HG03457 (cell line): ENCODE measurements at regions not wholly inside any gene's neighbourhood (a gene's known extent, or its start where the extent isn't known, plus 50 kb on each side); places are given as distances from the start of the nearest gene placed in this dataset.
"Not testable (repeated sequence)": the region's sequence is repeated elsewhere in the genome, so short reads cannot be mapped to it uniquely, and the experiment has no call there.

Source experiments
- ATAC-seq: cut with Tn5 transposase; IDR thresholded peaks from one replicate; pipeline ENCODE4 v1.9.1; 2021; ENCODE audit warnings: moderate number of reproducible peaks; ENCODE audit not compliant: unreplicated experiment

DNA sequence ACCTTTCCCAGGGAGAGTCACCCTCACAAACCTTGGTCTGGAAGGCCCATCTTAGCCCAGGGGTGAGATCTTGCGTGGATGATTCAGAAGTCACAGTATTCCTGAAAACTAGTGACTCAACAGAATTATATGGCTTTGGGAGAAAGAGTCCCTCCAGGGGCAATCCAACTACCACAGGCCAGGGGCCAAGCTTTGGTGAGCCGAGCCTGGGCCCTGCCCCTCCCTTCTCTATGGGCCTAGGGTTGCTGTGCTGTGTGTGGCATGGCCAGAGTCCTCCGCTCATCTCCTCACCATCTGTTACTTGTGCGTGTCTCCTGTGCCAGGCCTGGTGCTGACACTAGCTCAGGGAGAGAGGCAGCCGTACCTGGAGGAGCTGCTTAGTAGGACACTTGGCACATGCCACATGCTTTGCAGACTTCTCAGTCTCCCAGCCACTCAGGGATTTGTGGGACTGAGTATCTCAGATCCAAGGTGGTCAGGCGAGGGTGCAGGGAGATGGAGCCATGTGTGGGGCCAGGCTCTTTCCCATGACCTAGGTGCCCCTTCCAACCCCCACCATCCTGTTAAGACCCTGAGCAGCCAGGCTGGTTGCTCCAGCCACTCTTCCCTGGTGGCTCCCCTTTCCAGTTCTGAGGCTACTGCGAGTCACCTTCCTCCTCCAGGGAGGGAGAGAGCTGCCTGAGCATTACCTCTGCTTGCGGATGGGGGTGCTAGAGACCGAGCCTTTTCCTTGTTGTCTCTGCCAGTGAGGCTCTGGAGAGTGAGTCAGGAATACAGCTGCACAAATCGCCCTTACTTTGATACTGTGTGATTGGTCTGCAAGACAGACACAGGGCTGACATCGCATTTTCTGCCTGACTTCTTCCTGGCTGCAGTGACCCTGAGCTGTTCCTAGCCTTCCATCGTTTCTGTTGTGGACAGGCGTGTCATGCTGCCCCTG lies 94.1 kb downstream of the SLC25A47 start:
- ATAC-seq = no peak

GRCh38 chr14:100419856-100420255 lies 96.7 kb downstream of the SLC25A47 start:
- ATAC-seq = no peak

DNA sequence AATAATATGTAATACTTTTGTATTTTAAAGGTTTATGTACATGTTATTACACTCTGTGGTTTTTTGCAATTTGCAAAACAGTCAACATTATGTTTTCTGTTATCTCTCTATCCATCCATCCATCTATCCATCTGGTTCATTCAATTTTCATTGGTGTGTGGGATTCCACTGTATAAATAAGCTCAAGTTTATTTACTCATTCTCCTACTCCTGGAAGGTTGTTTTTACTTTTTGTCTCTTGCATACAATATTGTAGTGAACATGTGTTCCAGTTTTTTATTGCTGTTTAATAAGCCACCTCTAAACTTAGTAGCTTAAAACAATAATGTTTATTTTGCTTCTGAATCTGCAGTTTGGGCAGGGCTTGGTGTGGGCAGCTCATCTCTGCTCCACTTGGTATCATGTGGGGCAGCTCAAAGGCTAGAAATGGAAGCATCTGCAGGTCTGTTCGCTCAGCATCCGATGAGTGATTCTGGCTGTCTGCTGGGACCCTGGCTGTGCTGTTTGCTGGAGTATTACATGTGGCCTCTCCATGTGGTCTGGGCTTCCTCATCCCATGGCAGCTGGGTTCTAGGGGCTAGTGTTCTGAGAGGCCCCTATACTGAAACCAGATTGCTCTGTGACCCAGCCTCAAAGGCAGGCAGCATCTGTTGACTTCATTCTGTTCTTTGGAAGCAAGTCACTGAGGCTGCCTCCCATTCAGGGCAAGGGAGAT lies 98.8 kb downstream of the SLC25A47 start:
- no peak for ATAC-seq

GRCh38 chr14:100422556-100423316 lies 99.6 kb downstream of the SLC25A47 start:
- no peak for ATAC-seq

DNA sequence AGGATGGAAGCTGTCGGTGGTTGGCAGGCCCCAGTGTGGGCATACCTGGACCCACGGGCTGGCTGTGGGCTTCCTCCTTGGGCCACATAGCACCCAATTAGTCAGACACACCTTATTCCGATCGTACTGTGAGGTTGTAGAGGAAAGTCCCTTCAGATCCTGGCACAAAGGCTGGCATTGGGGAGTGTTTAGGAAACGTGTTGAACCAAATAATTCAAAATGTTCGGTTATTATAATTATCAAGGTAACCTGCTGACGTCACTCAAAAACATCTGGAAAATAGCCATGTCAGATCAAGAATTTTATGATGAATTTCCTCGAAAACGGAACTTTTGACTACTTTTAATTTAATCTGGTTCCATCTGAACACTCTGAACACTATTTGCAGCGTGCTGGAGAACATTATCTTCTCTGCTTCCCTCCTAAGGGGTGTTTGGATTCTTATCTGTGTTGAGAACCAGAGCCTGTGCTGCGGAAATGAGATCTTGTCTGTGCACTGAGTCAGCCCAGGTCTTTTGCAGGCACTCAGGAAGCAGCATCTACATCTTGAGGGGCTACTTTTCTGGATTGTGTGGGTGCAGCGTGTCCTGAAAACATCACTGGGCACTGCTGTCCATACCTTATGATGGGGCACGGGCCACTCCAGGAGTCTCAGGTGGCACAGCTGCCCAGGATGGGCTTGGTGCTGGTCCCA lies 100.3 kb downstream of the SLC25A47 start:
- no peak for ATAC-seq

DNA sequence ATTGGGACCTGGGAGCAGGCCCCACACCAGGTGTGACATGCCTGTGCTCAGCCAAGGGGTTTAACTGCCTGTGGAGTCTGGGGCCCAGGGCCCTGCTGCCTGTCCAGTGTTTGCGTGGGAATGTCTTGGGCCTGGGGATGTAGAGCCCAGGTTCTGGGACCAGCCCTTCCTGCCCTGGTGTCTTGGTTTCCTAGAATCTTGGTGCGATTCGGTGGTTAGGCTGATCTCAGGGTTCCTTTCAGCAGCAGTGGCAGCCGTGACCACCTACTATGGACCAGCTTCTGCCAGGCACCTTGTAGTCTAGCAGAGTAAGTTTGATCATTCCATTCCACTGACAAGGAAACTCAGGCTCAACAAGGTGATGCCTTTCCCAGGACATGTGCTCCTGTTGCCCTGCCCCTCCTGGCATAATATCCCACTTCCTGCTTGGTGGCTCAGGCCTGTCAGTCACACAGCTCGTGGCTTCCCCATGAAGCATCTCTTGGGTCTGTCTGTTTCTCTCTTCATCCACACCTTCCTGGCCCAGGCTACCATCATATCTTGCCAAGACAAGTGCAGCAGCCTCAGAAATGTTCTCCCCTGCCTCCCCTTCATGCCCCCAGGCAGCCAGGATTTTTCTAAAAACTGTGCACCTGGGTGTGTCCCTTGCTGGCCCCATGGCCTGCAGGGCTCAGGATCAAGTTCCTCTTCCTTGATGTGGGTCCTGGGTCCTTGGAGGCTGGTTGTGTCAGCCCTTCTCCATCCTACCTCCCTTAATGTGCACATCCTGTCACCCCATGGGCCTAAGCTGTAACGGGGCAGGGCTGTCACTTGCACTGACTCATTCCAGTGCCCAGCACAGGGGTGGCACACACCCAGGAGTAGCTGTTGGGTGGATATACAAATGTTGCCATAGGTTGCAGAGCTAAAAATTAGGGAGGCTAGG lies 101.6 kb downstream of the SLC25A47 start:
- ATAC-seq = no peak

DNA sequence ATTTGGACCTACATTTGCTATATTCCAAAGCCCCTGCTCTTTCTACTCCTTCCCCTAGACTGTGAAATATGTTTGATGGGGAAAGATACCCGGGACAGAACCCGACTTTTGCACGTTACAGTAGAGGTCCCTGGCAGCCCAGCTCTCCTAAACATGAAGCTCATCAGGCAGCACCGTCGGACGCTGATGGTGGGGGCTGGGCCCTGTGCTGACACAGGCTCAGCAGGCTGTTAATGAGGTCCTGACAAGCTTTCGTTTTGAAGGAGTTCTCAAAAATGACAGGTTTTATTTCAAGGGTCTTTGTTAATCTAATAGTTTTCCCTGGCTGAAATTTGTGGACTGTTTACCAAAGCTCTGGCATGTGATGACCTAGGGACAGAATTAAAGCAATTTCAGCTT lies 102.3 kb downstream of the SLC25A47 start:
- no peak for ATAC-seq

DNA sequence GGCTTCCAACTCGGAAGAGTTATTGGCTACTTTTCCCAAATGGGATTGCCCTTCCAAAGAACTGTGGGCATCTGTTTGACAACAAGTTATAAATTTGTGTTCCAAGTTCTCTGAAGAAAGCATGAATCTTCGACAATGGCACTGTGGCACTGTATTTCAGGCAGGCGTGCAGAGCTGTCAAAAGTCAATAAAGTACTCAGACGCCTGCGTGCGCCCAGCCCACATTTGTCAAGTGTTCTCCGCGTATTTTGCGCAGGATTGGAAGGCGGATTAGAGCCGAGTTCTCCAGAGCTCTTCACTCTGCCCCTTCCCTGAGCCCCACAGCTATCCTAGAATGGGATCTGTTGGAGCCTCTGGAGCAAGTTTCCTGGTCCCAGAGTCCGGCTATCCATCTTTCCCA lies 103.2 kb downstream of the SLC25A47 start:
- ATAC-seq = no peak

DNA sequence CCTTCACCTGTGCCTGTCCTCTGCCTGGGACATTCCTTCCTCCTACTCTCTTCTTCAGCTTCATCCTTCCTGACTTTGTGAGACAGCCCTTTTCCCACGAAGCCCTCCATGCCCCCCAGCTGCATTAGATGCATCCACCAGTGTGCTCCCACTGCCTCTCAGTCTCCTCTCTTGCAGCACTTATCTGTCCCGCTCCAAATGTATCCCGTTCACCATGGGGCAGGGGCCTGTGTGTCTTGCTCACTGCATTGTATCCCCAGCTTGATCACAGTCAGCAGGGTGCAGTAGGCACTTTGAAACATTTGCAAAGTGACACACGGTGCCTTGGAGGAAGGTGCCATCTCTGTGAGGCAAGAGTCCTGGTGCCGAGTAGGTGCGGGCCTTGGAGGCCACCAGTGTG lies 104.0 kb downstream of the SLC25A47 start:
- no peak for ATAC-seq

- ATAC-seq = no peak
Observed at GRCh38 chr14:100428727-100429126, 105.6 kb downstream of the SLC25A47 start.

- ATAC-seq = no peak
Observed at GRCh38 chr14:100429537-100429936, 106.4 kb downstream of the SLC25A47 start.

- ATAC-seq = no peak
Observed at GRCh38 chr14:100430571-100430970, 107.4 kb downstream of the SLC25A47 start.

DNA sequence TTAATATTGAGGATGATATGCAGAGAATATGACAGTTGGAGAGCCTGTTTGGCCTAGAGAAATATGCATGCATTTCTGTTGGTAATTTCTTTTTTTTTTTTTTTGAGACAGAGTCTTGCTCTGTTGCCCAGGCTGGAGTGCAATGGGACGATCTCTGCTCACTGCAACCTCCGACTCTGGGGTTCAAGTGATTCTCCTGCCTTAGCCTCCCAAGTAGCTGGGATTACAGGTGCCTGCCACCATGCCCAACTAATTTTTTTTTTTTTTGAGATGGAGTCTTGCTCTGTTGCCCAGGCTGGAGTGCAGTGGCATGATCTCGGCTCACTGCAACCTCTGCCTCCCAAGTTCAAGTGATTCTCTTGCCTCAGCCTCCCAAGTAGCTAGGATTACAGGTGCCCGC lies 108.3 kb downstream of the SLC25A47 start:
- ATAC-seq = not testable (repeated sequence)

GRCh38 chr14:100432652-100433427 lies 109.7 kb downstream of the SLC25A47 start:
- ATAC-seq = no peak

DNA sequence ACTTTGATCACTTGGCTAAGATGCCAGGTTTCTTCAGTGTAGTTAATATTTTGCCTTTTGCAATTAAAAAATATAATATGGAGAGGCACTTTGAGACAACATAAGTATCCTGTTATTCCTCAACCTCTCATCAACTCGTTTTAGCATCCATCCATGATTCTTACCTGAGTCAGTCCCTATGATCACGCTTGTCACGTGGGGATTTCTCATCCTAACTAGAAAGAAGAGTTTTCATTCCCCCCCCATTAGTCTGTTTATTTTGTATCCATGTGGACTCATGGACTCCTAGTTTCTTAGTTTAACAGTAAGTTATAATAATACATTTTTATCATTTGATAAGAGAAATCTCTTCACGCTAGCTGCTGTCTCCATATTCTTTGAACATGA lies 110.3 kb downstream of the SLC25A47 start:
- ATAC-seq = no peak

DNA sequence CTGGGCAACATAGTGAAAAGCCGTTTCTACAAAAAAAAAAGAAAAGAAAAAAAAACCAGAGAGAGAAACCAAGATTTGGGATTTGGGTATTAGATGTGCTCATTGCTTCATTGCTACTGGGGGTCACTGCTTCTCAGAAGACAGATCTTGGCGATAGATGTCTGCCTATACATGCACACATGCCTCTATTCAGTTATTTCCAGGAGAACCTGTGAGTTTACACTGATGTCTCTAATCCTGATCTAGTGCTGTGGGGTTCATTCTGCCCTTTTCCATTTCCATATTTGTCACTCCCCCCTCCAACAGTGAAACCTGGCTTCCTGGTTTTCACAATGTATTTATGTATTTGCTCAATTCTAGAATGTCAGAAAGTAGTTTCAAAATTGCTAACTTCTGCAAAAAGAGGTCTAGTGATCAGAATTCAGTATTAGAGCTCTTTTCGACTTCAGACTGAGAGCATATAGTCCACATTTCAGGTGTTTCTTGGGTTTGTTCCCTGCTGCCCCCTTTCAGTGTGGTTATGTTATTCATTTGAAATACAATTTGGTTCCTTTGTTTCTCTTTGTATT lies 111.0 kb downstream of the SLC25A47 start:
- ATAC-seq = no peak

- no peak for ATAC-seq
Observed at GRCh38 chr14:100434911-100435438, 111.8 kb downstream of the SLC25A47 start.

GRCh38 chr14:100435459-100435858 lies 112.3 kb downstream of the SLC25A47 start:
- ATAC-seq = no peak
